HEK293 (cell line): ENCODE measurements at regions not wholly inside any gene's neighbourhood (a gene's known extent, or its start where the extent isn't known, plus 50 kb on each side); places are given as distances from the start of the nearest gene placed in this dataset.

Source experiments
- CTCF ChIA-PET: fragments of 350-600 bp; formaldehyde crosslinking; extraction: SDS; loops from one replicate; lab custom pipeline; 2021; ENCODE audit warnings: antibody characterized with exemption; lab: Yijun Ruan, JAX
- POLR2A ChIA-PET: fragments of 300-600 bp; formaldehyde crosslinking; extraction: SDS; loops from one replicate; lab custom pipeline; 2020; ENCODE audit warnings: antibody characterized with exemption, inconsistent platforms; lab: Yijun Ruan, JAX
- H3K27ac ChIP-seq: fragments of 200-500 bp; sonication (Bioruptor generic); 2 replicates; pipeline ENCODE4 v1.5.1; 2014; ENCODE audit warnings: low read depth, low read length, control low read depth, inconsistent platforms; ENCODE audit errors: extremely low read depth
- H3K36me3 ChIP-seq, 2 experiments: fragments of 200-500 bp in 1 of 2; sonication (Bioruptor generic) in 1 of 2; 1 replicate in 1 of 2; 2 replicates in 1 of 2; pipeline ENCODE4 v1.5.1; 2014 to 2017; ENCODE audit warnings: inconsistent platforms in 2 of 2, low read length in 2 of 2; ENCODE audit not compliant: control insufficient read depth in 2 of 2, insufficient read depth in 1 of 2
- H3K4me1 ChIP-seq: fragments of 200-500 bp; sonication (Bioruptor generic); 2 replicates; pipeline ENCODE4 v1.5.1; 2014; ENCODE audit warnings: mild to moderate bottlenecking, low read length, inconsistent platforms; ENCODE audit not compliant: control insufficient read depth, insufficient read depth
- H3K4me3 ChIP-seq: 2 replicates; pipeline ENCODE4 v1.5.1; 2011; ENCODE audit warnings: low read depth, mild to moderate bottlenecking, control low read depth, low read length, moderate library complexity
- H3K9me3 ChIP-seq: fragments of 200-500 bp; sonication (Bioruptor generic); 2 replicates; pipeline ENCODE4 v1.5.1; 2014; ENCODE audit warnings: low read depth, low read length, inconsistent platforms; ENCODE audit not compliant: control insufficient read depth, insufficient read depth
- GFI1B ChIP-seq: fragments of 450-650 bp; formaldehyde crosslinking; IDR thresholded peaks from 2 replicates; pipeline ENCODE4 v1.5.1; 2016; ENCODE audit warnings: missing biosample characterization, missing genetic modification characterization
- GLIS1 ChIP-seq: fragments of 450-650 bp; formaldehyde crosslinking; IDR thresholded peaks from 2 replicates; pipeline ENCODE4 v1.5.1; 2016; ENCODE audit warnings: missing biosample characterization, missing genetic modification characterization
- KLF9 ChIP-seq: fragments of 450-650 bp; formaldehyde crosslinking; IDR thresholded peaks from 2 replicates; pipeline ENCODE4 v1.5.1; 2016; ENCODE audit warnings: missing biosample characterization, missing genetic modification characterization, low read depth
- SETDB1 ChIP-seq: IDR thresholded peaks from one replicate; pipeline ENCODE4 v1.6.1; 2017; ENCODE audit warnings: mild to moderate bottlenecking, low read length, moderate library complexity, mixed read lengths; ENCODE audit not compliant: insufficient read length
- SP7 ChIP-seq: fragments of 450-650 bp; formaldehyde crosslinking; IDR thresholded peaks from 2 replicates; pipeline ENCODE4 v1.5.1; 2016; ENCODE audit warnings: missing biosample characterization, missing genetic modification characterization
- TCF7L2 ChIP-seq: IDR thresholded peaks from 2 replicates; pipeline ENCODE4 v1.6.1; 2011; ENCODE audit warnings: low read depth, mild to moderate bottlenecking, inconsistent platforms, low read length, moderate library complexity, borderline replicate concordance
- ZBTB7A ChIP-seq: fragments of 450-650 bp; formaldehyde crosslinking; IDR thresholded peaks from 2 replicates; pipeline ENCODE4 v1.5.1; 2016; ENCODE audit warnings: low read depth, missing biosample characterization, missing genetic modification characterization
- ZBTB8A ChIP-seq: fragments of 450-650 bp; formaldehyde crosslinking; IDR thresholded peaks from 2 replicates; pipeline ENCODE4 v1.5.1; 2016; ENCODE audit warnings: missing biosample characterization, missing genetic modification characterization
- ZNF132 ChIP-seq: fragments of 450-650 bp; formaldehyde crosslinking; IDR thresholded peaks from 2 replicates; pipeline ENCODE4 v1.5.1; 2017; ENCODE audit warnings: missing biosample characterization, missing genetic modification characterization, borderline replicate concordance
- ZNF274 ChIP-seq, 2 experiments: fragments of 200-500 bp in 1 of 2; fragments of 450-650 bp in 1 of 2; sonication (Bioruptor generic) in 1 of 2; formaldehyde crosslinking in 1 of 2; IDR thresholded peaks; 2 replicates each; pipeline versions ENCODE4 v1.5.1 to v1.6.1; 2014 to 2016; ENCODE audit warnings: borderline replicate concordance in 1 of 2, inconsistent platforms in 1 of 2, low read length in 1 of 2, missing biosample characterization in 1 of 2, missing genetic modification characterization in 1 of 2
- ZNF558 ChIP-seq: fragments of 450-650 bp; formaldehyde crosslinking; IDR thresholded peaks from 2 replicates; pipeline ENCODE4 v1.5.1; 2016; ENCODE audit warnings: missing biosample characterization, missing genetic modification characterization
- ZNF621 ChIP-seq: fragments of 450-650 bp; formaldehyde crosslinking; IDR thresholded peaks from 2 replicates; pipeline ENCODE4 v1.5.1; 2017; ENCODE audit warnings: missing biosample characterization, missing genetic modification characterization
- ZSCAN23 ChIP-seq: fragments of 450-650 bp; formaldehyde crosslinking; IDR thresholded peaks from 2 replicates; pipeline ENCODE4 v1.5.1; 2016; ENCODE audit warnings: missing biosample characterization, missing genetic modification characterization
- TF ChIP-seq, protein P1 (sequence below): fragments of 450-650 bp; formaldehyde crosslinking; IDR thresholded peaks from 2 replicates; pipeline ENCODE4 v1.5.1; 2016; ENCODE audit warnings: missing biosample characterization, missing genetic modification characterization
- TF ChIP-seq, protein P2 (sequence below): fragments of 450-650 bp; formaldehyde crosslinking; IDR thresholded peaks from 2 replicates; pipeline ENCODE4 v1.5.1; 2017; ENCODE audit warnings: missing biosample characterization, missing genetic modification characterization
- TF ChIP-seq, protein P3 (sequence below): fragments of 450-650 bp; IDR thresholded peaks from 2 replicates; pipeline ENCODE4 v1.5.1; 2018; ENCODE audit warnings: missing biosample characterization, missing genetic modification characterization
- TF ChIP-seq, protein P4 (sequence below): IDR thresholded peaks from 2 replicates; pipeline ENCODE4 v1.6.1; 2011; ENCODE audit warnings: mild to moderate bottlenecking, low read depth, low read length, borderline replicate concordance
- TF ChIP-seq, protein P5 (sequence below): fragments of 450-650 bp; formaldehyde crosslinking; IDR thresholded peaks from 2 replicates; pipeline ENCODE4 v1.5.1; 2017; ENCODE audit warnings: missing biosample characterization, missing genetic modification characterization
- TF ChIP-seq, protein P6 (sequence below): fragments of 450-650 bp; formaldehyde crosslinking; IDR thresholded peaks from 2 replicates; pipeline ENCODE4 v1.5.1; 2016; ENCODE audit warnings: missing biosample characterization, missing genetic modification characterization, low read depth

DNA sequence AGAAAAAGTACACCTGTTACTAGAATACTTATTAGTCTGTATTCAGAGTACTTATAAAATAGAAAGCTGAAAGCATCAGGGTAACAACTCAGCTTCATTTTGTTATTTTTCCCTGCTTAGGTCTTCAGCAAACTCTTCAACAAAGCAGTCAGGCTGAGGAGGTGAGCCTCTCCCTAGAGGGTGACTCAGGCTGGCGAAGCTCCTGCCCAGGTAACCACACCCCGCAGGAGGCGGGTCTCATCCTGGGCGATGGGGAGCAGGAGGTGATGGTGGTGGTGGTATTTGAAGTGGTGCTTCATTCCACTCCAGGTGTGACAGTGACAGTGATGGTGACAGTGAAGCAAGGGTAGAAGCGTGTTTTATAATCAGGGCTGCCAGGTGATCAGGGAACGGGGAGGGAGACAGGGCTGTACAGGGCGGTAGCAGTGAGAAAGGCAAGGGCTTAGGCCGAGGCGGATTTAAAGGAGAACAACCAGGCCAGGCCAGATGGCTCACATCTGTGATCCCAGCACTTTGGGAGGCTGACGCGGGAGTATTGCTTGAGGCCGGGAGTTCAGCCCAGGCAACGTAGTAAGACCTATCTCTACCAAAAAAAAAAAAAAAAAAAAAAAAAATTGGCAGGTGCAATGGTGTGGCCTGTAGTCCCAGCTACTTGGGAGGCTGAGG, 127.1 kb downstream of the SOCS6 start:
- TF ChIP-seq ZNF621 (tag by site-specific recombination) (no peak), ZNF274 (IDR thresholded peaks at IDR 0.05; ENCODE audit: low read length) (no peak), ZNF274 (tag by site-specific recombination; IDR thresholded peaks at IDR 0.05; ENCODE audit: borderline replicate concordance) (no peak), GLIS1 (tag by site-specific recombination) (no peak), ZNF132 (tag by site-specific recombination) (no peak), ZNF558 (tag by site-specific recombination) (no peak), ZBTB8A (tag by site-specific recombination) (no peak), GFI1B (tag by site-specific recombination) (no peak), KLF9 (no peak), ZBTB7A (tag by site-specific recombination) (no peak), TCF7L2 (no peak), ZSCAN23 (tag by site-specific recombination) (no peak), SP7 (tag by site-specific recombination) (no peak), SETDB1 (no peak)
- TF ChIP-seq, protein P1, sequence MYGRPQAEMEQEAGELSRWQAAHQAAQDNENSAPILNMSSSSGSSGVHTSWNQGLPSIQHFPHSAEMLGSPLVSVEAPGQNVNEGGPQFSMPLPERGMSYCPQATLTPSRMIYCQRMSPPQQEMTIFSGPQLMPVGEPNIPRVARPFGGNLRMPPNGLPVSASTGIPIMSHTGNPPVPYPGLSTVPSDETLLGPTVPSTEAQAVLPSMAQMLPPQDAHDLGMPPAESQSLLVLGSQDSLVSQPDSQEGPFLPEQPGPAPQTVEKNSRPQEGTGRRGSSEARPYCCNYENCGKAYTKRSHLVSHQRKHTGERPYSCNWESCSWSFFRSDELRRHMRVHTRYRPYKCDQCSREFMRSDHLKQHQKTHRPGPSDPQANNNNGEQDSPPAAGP (tag by site-specific recombination): no peak
- TF ChIP-seq, protein P2, sequence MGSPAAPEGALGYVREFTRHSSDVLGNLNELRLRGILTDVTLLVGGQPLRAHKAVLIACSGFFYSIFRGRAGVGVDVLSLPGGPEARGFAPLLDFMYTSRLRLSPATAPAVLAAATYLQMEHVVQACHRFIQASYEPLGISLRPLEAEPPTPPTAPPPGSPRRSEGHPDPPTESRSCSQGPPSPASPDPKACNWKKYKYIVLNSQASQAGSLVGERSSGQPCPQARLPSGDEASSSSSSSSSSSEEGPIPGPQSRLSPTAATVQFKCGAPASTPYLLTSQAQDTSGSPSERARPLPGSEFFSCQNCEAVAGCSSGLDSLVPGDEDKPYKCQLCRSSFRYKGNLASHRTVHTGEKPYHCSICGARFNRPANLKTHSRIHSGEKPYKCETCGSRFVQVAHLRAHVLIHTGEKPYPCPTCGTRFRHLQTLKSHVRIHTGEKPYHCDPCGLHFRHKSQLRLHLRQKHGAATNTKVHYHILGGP (tag by site-specific recombination): no peak
- TF ChIP-seq, protein P3, sequence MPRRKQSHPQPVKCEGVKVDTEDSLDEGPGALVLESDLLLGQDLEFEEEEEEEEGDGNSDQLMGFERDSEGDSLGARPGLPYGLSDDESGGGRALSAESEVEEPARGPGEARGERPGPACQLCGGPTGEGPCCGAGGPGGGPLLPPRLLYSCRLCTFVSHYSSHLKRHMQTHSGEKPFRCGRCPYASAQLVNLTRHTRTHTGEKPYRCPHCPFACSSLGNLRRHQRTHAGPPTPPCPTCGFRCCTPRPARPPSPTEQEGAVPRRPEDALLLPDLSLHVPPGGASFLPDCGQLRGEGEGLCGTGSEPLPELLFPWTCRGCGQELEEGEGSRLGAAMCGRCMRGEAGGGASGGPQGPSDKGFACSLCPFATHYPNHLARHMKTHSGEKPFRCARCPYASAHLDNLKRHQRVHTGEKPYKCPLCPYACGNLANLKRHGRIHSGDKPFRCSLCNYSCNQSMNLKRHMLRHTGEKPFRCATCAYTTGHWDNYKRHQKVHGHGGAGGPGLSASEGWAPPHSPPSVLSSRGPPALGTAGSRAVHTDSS (tag by site-specific recombination): no peak
- TF ChIP-seq, protein P4, sequence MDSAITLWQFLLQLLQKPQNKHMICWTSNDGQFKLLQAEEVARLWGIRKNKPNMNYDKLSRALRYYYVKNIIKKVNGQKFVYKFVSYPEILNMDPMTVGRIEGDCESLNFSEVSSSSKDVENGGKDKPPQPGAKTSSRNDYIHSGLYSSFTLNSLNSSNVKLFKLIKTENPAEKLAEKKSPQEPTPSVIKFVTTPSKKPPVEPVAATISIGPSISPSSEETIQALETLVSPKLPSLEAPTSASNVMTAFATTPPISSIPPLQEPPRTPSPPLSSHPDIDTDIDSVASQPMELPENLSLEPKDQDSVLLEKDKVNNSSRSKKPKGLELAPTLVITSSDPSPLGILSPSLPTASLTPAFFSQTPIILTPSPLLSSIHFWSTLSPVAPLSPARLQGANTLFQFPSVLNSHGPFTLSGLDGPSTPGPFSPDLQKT: no peak
- TF ChIP-seq, protein P5, sequence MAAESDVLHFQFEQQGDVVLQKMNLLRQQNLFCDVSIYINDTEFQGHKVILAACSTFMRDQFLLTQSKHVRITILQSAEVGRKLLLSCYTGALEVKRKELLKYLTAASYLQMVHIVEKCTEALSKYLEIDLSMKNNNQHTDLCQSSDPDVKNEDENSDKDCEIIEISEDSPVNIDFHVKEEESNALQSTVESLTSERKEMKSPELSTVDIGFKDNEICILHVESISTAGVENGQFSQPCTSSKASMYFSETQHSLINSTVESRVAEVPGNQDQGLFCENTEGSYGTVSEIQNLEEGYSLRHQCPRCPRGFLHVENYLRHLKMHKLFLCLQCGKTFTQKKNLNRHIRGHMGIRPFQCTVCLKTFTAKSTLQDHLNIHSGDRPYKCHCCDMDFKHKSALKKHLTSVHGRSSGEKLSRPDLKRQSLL (tag by site-specific recombination): no peak
- TF ChIP-seq, protein P6, sequence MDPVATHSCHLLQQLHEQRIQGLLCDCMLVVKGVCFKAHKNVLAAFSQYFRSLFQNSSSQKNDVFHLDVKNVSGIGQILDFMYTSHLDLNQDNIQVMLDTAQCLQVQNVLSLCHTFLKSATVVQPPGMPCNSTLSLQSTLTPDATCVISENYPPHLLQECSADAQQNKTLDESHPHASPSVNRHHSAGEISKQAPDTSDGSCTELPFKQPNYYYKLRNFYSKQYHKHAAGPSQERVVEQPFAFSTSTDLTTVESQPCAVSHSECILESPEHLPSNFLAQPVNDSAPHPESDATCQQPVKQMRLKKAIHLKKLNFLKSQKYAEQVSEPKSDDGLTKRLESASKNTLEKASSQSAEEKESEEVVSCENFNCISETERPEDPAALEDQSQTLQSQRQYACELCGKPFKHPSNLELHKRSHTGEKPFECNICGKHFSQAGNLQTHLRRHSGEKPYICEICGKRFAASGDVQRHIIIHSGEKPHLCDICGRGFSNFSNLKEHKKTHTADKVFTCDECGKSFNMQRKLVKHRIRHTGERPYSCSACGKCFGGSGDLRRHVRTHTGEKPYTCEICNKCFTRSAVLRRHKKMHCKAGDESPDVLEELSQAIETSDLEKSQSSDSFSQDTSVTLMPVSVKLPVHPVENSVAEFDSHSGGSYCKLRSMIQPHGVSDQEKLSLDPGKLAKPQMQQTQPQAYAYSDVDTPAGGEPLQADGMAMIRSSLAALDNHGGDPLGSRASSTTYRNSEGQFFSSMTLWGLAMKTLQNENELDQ (tag by site-specific recombination): no peak
- TF ChIP-seq, all 188 proteins: peak for 0
- no peaks in the 10 kb centered on the region; the same call in 1 of the 2 replicates for H3K4me1 ChIP-seq
- no peaks in the 10 kb centered on the region for H3K36me3 ChIP-seq
- H3K27ac ChIP-seq: no peak overlapping the region
- ChIA-PET CTCF (interaction anchor here (0.5 to 4.7 kb wide), 5 partner anchors 15 to 129 kb away, joined by 3 to 31 read pairs (median 4); no protein-coding TSS in a partner anchor), POLR2A (interaction anchor here (0.6 kb wide), 1 partner anchor 18 kb away, joined by 3 read pairs; no protein-coding TSS in a partner anchor)
- no peak overlapping the region for H3K4me3 ChIP-seq
- H3K9me3 ChIP-seq: no peaks in the 10 kb centered on the region
